NCI-H345 (cell line): ENCODE measurements at regions not wholly inside any gene's neighbourhood (a gene's known extent, or its start where the extent isn't known, plus 50 kb on each side); places are given as distances from the start of the nearest gene placed in this dataset.
"Not testable (repeated sequence)": the region's sequence is repeated elsewhere in the genome, so short reads cannot be mapped to it uniquely, and the experiment has no call there.

Experiments
- DNase-seq: peaks from one replicate; lab custom pipeline; 2025; lab: John Stamatoyannopoulos, UW

DNA sequence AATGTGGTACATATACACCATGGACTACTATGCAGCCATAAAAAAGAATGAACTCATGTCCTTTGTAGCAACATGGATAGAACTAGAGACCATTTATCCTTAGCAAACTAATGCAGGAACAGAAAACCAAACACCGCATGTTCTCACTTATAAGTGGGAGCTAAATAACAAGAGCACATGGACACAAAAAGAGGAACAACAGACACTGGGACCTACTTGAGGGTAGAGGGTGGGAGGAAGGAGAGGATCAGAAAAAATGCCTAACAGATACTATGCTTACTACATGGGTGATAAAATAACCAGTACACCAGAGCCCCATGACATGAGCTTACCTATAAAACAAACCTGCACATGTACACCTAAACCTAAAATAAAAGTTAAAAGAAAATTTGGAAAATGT lies 82.0 kb upstream of the ADRB2 start:
- DNase-seq = not testable (repeated sequence)

DNA sequence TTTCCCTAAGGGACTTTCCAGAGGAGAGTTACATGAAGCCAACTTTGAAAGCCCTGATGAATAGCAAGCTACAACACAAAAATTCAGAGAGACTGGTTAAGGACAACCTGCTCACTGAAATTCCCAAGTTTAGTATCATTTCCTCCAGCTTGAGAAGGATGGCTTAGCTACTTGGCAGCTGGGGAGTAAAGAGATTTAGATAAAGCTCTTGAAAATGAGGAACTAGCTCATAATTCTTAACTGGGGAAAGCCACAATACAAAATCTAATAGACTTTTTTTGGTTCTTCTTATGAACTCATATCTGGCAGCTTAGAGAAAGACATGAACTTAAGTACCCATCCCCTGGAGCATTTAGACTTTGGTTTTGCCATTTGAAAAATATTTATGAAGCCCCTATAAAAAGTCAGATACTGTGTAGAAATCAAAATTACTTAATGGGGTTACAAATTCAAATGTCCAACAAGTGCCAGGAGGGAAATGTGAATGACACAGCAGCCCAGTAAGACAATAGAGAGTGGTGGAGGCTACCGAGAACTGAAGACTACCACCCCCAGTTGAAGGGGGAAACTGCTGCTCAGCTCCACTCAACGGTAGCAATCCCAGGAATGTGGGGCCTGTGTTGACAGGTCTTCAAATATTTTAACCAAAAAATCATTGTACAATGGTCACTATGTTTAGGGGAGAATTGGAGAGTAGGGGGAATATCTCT lies 79.4 kb upstream of the ADRB2 start:
- DNase-seq = no peak

DNA sequence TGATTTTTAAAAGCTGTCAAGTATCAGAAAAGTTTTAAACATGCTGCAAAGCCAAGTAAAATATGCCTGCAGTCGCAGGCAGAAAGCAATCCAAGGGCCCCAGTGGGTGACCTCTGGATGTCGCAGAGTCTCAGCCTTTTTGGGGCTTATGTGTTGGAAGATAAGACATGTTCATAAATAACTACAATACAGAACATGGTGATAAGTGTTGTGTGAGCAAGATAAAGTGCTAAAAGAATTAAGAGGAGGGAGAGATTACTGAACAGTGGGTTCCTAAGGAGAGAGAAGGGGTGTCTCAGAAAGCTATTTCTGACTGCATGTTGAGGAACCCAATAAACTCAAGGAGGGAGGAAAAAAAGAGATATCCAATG lies 78.9 kb upstream of the ADRB2 start:
- no peak for DNase-seq

DNA sequence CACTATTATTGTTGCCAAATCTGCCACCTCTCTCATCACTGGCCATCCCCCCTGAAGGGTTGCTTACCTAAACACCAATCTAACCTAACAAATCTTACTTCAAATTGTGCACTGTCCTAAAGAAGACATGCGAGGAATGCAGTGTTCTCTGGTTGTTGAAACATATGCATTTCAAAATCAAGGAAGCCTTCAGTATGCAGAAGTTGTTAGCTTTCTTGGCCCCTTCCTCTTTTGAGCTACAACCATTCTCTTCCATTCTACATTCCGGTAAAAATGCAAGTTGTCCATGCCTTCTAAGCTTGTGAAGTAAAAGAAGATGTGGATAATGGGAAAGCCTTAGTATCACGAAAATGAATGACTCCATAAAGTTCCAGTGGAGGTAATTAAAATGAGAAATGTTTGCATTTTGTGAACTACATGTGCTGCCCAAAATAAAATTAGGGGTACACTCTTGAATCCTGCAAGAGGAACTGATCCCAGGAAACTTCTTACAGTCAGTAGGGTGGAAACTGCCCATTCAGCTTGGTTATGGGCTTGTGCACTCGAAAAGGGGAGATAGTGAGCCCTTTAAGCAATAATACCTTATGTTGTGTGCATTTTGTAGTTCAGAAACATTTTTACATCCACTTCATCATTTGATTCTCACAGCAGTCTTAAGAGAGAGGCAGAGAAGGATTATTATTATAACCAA lies 77.6 kb upstream of the ADRB2 start:
- DNase-seq = no peak

DNA sequence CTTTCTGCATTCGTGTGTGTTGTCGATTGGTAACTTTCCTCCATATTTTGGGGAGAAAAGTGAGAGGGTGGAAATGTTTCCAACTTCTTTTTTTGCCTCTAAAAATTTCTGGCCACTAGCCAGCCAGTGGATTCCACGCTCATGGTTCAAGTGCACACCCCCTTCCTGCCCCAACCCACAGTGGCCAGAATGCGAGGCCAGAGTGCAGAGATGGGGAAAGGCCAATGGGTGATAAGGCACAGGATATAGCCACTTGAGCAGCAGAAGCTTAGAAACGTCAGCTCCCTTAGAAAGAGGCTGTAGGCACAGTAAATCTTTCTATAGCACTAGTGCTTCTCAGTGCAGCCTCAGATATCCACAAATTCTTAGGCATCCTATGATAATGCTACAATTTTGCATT lies 75.8 kb upstream of the ADRB2 start:
- DNase-seq = no peak

DNA sequence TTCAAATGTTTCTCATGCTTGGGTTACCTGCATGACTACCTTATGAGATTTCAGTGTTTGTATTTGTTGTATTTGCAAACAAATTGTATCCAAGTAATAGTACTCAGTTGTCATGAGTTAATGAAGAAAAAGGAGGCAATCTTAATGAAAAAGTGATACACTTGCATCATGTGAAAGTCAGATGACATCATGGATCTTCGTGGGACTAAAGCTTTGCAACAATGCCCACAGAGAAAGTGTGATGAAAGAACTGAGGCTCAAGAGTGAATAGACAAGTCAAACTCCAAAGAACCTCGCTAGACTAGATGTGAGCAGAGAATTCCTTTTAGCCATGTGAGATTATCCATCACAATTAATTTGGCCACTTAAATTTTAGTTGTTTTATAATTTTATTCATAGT lies 75.4 kb upstream of the ADRB2 start:
- DNase-seq = no peak

DNA sequence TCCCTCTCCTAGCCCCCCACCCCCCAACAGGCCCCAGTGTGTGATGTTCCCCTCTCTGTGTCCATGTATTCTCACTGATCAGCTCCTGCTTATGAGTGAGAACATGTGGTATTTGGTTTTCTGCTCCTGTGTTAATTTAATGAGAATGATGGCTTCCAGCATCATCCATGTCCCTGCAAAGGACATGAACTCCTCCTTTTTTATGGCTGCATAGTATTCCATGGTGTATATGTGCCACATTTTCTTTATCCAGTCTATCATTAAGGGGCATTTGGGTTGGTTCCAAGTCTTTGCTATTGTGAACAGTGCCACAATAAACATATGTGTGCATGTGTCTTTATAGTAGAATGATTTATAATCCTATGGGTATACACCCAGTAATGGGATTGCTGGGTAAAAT lies 74.0 kb upstream of the ADRB2 start:
- DNase-seq = not testable (repeated sequence)

DNA sequence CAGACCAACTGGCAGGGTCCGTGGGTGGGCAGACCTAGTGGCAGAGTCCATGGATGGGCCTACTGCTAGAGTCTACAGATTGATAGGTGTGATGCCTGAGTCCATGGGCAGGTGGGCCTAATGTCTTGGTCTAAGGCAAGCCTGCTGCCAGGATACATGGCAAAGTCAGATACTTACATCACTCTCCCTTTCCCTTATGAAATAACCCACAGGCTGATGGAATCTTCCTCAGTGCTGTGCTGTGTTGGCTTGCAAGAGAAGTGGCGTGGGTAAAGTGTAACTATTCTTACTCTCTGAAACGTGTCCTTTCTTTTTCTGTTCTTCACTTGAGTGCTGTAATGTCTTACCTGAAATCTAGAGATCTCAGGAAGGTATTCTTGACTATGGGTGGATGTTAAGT lies 67.3 kb upstream of the ADRB2 start:
- DNase-seq = no peak

DNA sequence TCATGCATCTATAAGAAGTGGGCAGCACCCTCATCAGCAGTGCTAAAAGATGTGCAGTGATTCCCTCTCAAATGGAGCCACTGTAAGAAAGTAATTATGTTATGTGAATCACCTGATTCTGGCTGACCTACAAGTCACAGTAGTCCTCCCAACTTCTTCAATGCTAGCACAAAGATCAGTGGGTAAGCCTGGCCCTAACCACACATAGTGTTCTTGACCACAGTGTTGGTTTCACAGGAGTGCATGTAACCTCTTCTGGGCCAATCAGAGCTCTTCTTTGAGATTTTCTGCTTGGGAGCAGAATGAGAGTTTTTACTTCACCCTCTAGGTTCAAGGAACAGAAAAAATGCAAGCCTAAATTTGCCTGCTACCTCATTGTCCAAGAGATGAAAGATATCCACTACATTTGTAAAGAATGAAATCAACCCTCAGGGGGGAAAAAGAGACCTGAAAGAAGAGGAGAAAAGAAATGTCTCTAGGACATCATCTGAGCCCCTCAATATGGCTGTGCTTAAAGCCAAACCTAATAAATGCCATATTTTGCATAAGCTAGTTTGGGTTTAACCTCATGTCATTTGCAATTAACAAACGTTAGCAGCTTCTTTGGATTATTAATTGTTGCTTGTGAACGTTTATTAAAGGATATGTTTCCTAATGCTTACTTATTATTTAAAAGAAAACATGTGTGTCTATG lies 65.3 kb upstream of the ADRB2 start:
- no peak for DNase-seq

DNA sequence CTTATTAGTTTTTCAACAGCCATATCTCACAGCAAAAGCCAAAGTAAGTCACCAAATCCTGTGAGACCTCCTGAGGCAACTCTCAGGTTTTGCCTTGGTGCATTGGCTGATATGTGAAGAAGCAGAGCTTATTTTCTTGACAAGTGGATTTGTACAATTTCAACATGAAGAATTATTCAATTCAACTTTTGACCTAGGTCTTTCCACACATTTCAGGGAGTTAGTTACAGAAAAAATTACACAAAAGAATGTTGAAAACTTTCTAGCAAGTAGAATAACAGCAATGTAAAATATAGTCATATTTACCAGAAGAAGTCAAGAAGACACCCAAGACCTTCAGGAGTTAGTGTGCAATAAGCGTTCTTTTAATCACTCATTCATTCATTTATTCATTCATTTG lies 62.4 kb upstream of the ADRB2 start:
- no peak for DNase-seq

DNA sequence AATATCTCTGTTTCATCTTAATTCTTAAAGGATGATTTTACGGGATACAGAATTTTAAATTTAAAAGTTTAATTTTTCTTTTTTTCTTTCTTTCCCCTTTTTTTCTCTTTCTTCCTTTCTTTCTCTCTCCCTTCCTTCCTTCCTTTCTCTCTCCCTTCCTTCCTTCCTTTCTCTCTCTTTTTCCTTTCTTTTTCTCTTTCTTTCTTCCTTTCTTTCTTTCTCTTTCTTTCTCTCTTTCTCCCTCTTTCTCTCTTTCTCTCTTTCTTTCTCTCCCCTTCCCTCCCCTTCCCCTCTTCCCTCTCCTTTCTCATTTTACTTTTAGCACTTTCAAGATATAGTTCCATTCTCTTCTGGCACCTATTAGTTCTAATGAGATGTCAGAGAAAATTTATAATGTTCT lies 61.4 kb upstream of the ADRB2 start:
- DNase-seq = no peak

DNA sequence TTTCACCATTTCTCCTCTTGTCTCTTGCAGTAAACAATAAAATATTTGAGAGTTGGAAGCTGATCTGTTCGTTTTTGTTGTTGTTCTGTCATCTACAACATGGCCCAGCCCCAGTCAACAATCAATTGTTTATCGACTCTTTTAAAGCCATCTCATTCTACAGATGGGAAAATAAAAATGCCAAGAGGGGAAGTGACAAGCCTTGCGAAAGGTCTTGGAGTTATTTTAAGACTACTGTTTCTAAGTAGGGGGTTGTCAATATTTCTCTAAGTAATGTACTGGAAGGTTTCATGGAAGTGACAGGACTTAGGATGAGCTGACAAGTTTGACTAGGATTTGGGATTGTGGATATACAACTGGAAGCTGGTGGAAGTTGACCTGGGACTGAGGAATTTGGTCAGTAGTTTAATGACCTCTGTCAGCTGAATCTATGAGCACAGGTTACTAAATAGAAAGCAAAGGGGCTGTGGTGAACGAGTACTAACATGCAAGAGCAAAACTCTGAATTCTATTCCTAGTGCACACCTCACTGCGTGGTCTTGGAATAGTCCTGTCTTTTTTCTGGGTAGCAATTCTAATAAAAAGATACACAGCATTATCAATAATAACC lies 57.5 kb upstream of the ADRB2 start:
- DNase-seq = no peak

DNA sequence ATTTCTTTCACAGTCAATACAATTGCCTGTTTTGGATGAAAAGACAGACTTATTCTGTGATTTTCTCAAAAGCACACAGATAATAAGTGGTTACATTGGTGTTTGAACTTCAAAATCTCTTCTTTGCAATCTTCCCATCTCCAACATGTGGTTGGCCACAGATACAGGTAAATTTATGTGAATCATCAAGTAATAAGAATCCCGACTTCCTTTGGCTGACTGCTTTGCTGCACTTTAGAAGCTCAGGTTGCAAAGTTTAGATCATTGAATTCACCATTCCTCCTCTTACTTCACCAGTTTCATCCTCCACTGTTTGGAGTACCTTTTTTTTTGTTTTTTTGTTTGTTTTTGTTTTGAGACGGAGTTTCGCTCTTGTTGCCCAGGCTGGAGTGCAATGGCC lies 56.5 kb upstream of the ADRB2 start:
- no peak for DNase-seq

DNA sequence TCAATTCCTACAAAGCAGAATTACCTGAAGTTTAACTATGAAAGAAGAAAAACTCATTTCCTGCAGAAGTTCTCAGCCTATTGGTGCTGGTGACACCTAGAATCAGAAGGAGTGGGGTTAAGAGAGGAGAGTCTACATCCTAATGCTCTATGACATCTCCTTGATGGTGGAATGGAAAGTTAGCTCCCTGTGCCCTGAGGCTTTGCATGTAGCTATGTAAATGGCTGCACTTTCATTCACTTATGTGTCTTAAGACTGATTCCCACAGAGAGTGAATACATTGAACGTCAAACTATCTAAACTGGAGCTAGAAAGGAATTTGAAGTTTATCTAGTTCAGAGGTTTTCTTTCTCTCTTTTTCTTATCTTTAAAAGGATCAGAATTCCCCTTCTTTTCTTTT lies 52.1 kb upstream of the ADRB2 start:
- DNase-seq = no peak

DNA sequence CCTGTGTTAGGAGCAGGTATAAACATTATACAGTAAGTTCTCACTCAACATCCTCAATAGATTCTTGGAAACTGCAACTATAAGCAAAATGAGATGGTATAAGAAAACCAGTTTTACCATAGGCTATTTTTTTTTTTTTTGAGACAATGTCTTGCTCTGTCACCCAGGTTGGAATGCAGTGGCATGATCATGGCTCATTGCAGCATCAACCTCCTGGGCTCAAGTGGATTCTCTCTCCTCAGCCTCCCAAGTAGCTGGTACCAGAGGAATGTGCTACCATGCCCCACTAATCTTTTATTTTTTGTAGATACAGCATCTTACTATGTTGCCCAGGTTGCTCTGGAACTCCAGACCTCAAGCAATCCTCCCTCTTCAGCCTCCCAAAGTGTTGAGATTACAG lies 50.1 kb upstream of the ADRB2 start:
- DNase-seq = no peak
